ENCODE measurements at regions not wholly inside any gene's neighbourhood (a gene's known extent, or its start where the extent isn't known, plus 50 kb on each side); places are given as distances from the start of the nearest gene placed in this dataset.

DNA sequence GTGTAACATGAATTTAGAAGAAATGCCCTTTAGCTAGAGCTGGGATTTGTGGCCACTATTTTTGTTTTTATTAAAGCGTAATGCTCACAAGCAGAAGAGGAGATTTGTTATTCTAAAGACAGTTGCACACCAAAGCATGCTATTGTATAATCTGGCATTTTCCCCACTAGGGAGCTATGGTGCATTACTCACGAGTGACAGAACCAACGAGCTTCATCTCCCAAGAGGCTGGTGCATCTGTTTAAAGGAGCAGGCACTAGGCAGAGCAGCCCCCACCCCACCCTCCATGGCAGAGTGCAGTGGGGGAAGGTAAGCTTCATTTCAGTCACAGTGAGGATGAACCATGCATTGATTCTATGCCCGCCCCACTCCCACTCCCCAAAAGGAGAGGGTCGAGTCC is 287.3 kb upstream of the TSHZ2 start:
- Histone ChIP-seq H3K4me3 (replicated peaks in 1 of 3) (no peak overlapping the region), H3K4me1 (peaks cover 0 to 9% of the 10 kb centered on the region in 2 donors), H3K27me3 (no peaks in the 10 kb centered on the region), H3K36me3 (no peaks in the 10 kb centered on the region), H3K27ac (no peak overlapping the region), H3K9me3 (no peaks in the 10 kb centered on the region)
- 43 to 50% methylated on average over 5 of the region's 5 CpGs for WGBS, 2 donors
- intact Hi-C loops (cut with DNase I): no loop called here
- DNase-seq: no peak
- TF ChIP-seq, protein P1, sequence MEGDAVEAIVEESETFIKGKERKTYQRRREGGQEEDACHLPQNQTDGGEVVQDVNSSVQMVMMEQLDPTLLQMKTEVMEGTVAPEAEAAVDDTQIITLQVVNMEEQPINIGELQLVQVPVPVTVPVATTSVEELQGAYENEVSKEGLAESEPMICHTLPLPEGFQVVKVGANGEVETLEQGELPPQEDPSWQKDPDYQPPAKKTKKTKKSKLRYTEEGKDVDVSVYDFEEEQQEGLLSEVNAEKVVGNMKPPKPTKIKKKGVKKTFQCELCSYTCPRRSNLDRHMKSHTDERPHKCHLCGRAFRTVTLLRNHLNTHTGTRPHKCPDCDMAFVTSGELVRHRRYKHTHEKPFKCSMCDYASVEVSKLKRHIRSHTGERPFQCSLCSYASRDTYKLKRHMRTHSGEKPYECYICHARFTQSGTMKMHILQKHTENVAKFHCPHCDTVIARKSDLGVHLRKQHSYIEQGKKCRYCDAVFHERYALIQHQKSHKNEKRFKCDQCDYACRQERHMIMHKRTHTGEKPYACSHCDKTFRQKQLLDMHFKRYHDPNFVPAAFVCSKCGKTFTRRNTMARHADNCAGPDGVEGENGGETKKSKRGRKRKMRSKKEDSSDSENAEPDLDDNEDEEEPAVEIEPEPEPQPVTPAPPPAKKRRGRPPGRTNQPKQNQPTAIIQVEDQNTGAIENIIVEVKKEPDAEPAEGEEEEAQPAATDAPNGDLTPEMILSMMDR (IDR thresholded peaks at IDR 0.05): no peak
- TF ChIP-seq POLR2A (IDR thresholded peaks at IDR 0.05): no peak

DNA sequence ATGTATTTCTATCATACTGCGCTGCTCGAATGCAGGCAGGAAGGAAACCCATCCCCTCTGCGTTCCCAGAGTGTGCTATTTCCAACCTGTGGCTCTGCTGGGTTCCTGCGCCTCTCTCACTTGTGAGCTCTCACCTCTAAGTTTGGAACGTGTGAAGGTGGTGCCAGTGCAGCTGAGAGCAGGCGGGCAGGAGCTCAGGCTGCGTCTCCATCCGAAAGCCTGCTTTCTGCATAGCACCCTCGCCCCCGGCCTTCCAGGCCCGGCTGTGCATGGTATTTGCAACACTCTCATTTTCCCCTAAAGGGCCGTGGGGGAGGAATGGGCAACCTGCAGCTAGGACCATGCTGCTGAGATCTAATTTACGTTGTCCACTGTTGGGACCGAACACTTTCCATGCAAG is 288.0 kb upstream of the TSHZ2 start:
- TF ChIP-seq, protein P1 (IDR thresholded peaks at IDR 0.05): no peak
- TF ChIP-seq POLR2A (IDR thresholded peaks at IDR 0.05): no peak
- Histone ChIP-seq H3K9me3 (no peaks in the 10 kb centered on the region), H3K4me1 (peaks cover 0 to 9% of the 10 kb centered on the region in 2 donors), H3K36me3 (no peaks in the 10 kb centered on the region), H3K27me3 (no peaks in the 10 kb centered on the region), H3K27ac (no peak overlapping the region), H3K4me3 (replicated peaks in 1 of 3) (no peak overlapping the region)
- intact Hi-C loops (cut with DNase I): no loop called here
- WGBS, 2 donors: 56% methylated on average over 9 to 14 of the region's 14 CpGs
- no peak for DNase-seq

DNA sequence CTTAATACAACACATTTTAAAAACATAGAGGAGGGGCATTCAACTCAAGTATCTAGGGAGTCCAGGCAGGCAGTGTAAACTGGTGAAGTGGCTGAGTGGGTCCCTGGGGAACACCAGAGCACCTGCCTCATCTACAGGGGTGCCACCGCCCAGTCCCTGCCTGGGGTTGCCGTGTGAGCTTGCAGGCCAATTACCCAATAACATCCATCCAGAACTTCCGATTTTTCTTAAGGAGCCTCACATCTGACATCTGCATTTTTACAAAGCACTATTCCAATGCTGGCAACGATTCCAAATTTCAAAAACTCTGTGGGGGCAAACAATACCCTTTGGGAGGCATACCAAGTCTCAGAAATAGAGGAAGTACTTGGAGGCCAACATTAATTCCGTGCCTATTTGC is 288.4 kb upstream of the TSHZ2 start:
- peaks cover 0 to 9% of the 10 kb centered on the region in 2 donors for H3K4me1 ChIP-seq
- no peak overlapping the region for H3K4me3 ChIP-seq (replicated peaks in 1 of 3)
- H3K27me3 ChIP-seq: no peaks in the 10 kb centered on the region
- intact Hi-C loops (cut with DNase I): no loop called here
- H3K9me3 ChIP-seq: no peaks in the 10 kb centered on the region
- no peak overlapping the region for H3K27ac ChIP-seq
- DNase-seq: no peak
- 62 to 71% methylated on average over 5 of the region's 5 CpGs for WGBS, 2 donors
- TF ChIP-seq, protein P1 (IDR thresholded peaks at IDR 0.05): no peak
- TF ChIP-seq POLR2A (IDR thresholded peaks at IDR 0.05): no peak
- H3K36me3 ChIP-seq: no peaks in the 10 kb centered on the region

DNA sequence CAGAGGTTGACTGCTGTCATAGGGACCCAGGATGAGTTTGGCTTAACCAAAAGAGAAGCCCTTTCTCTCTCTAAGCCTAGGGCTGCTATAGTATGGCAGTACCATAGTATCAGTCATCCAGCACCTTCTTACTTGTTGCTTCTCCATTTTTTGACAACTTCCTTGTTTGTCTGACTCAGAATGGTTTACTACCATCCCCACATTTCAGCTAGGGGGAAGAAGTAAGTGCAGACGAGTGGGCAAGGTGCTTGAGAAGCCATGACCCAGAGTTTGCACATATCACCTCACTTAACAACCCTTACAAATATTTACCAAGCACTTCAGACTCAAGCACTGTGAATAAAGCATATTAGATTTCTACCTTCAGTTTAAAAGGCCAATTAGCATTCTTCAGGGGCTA is 289.9 kb upstream of the TSHZ2 start:
- no peak for TF ChIP-seq POLR2A (IDR thresholded peaks at IDR 0.05)
- TF ChIP-seq, protein P1 (IDR thresholded peaks at IDR 0.05): no peak
- no peak for DNase-seq

DNA sequence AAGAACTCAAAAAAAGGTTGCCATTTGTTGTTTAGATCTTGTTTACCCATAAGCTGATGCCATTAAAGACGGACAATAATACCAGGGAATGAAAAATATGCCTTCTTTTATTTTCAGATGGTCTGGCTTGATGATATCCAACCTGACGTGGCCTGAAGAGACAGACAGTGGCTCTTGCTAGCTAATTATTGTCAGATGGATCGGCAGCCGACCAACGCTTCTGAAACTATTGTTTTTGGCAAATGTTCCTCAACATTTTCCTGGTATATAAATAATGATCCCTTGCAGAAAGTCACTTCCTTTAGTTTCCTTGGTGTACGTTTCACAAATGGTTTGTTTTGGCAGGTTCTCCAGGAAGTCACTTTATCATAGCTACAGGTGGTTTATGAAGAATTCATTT is 290.9 kb upstream of the TSHZ2 start:
- H3K36me3 ChIP-seq: no peaks in the 10 kb centered on the region
- H3K4me3 ChIP-seq (replicated peaks in 1 of 3): no peak overlapping the region
- H3K27me3 ChIP-seq: no peaks in the 10 kb centered on the region
- whole genome bisulfite sequencing, 2 donors: 67 to 70% methylated on average over 6 of the region's 6 CpGs
- no peak for DNase-seq
- H3K4me1 ChIP-seq: peaks cover 4 to 14% of the 10 kb centered on the region in 2 donors
- intact Hi-C loops (cut with DNase I): no loop called here
- TF ChIP-seq, protein P1 (IDR thresholded peaks at IDR 0.05): no peak
- no peak for TF ChIP-seq POLR2A (IDR thresholded peaks at IDR 0.05)
- no peak overlapping the region for H3K27ac ChIP-seq
- no peaks in the 10 kb centered on the region for H3K9me3 ChIP-seq

More for the DNA sequence above, 289.9 kb upstream of the TSHZ2 start:
- Histone ChIP-seq H3K27me3 (no peaks in the 10 kb centered on the region), H3K4me3 (replicated peaks in 1 of 3) (no peak overlapping the region), H3K36me3 (no peaks in the 10 kb centered on the region), H3K27ac (no peak overlapping the region), H3K4me1 (peaks cover 0 to 9% of the 10 kb centered on the region in 2 donors), H3K9me3 (no peaks in the 10 kb centered on the region)
- intact Hi-C loops (cut with DNase I): no loop called here
- WGBS, 2 donors: 13 to 15% methylated on average over 1 of the region's 1 CpG
